Omental fat pad (tissue), 3 donors: ENCODE measurements at regions not wholly inside any gene's neighbourhood (a gene's known extent, or its start where the extent isn't known, plus 50 kb on each side); places are given as distances from the start of the nearest gene placed in this dataset.

ENCODE experiments used
- ATAC-seq: fragments of 150-250 bp; one replicate; pipeline ENCODE4 v1.9.1; 2016; ENCODE audit warnings: mild to moderate bottlenecking, moderate library complexity; ENCODE audit not compliant: low FRiP score
- DNase-seq: peaks from one replicate; pipeline ENCODE4 v3.0.0-alpha.2; 2019; ENCODE audit warnings: low spot score
- CTCF ChIP-seq, 3 donors: fragments of 450-650 bp; IDR thresholded peaks; one replicate each; pipeline ENCODE4 v1.5.1; 2016 to 2017; ENCODE audit warnings: antibody characterized with exemption in 3 of 3, mild to moderate bottlenecking in 3 of 3, moderate library complexity in 2 of 3

- ATAC-seq (no peak), DNase-seq (no peak)
- no peak for TF ChIP-seq CTCF (IDR thresholded peaks at IDR 0.05)
Measured at GRCh38 chr9:35540315-35540714, 50.4 kb downstream of the RUSC2 start.

DNA sequence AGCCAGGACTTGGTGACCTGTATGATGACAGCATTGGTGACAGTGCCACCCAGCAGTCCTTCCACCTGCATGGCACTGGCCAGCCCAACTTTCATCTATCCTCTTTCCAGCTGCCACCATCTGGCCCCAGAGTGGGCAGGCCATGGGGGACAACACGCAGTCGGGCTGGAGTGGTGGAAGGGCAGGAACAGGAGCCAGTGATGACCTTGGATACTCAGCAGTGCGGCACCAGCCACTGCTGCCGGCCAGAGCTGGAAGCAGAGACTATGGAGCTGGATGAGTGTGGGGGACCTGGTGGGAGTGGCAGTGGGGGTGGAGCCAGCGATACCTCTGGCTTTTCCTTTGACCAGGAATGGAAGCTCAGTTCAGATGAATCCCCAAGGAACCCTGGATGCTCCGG, 56.9 kb downstream of the RUSC2 start:
- ATAC-seq = no peak
- no peak for TF ChIP-seq CTCF (IDR thresholded peaks at IDR 0.05)
- DNase-seq = no peak

DNA sequence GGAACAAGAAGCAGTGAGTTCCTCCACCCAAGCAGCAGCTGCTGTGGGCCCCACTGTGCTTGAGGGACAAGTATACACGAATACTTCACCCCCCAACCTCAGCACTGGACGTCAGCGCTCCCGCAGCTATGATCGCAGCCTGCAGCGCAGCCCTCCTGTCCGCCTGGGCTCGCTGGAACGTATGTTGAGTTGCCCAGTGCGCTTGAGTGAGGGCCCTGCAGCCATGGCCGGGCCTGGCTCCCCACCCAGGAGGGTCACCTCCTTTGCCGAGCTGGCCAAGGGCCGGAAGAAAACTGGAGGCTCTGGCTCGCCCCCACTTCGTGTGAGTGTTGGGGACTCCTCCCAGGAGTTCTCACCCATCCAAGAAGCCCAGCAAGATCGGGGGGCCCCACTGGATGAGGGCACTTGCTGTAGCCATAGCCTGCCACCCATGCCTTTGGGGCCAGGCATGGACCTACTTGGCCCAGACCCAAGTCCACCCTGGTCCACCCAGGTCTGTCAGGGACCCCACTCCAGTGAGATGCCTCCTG, 57.1 kb upstream of the TESK1 start:
- no peak for TF ChIP-seq CTCF (IDR thresholded peaks at IDR 0.05)
- DNase-seq (no peak), ATAC-seq (no peak)

DNA sequence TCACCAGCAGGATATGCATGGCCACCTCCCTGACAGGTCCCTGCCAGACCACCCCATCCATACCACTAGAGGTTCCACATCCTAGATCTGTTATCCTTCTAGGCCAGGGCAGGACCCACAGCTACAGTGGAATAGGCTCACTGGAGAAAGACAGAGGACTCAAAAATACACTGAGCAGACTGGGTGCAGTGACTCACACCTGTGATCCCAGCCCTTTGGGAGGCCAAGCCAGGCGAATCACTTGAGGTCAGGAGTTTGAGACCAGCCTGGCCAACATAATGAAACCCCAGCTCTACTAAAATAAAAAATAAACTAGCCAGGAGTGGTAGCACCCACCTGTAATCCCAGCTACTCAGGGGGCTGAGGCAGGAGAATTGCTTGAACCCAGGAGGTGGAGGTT, 56.5 kb upstream of the TESK1 start:
- no peak for ATAC-seq
- no peak for TF ChIP-seq CTCF (IDR thresholded peaks at IDR 0.05)
- no peak for DNase-seq

DNA sequence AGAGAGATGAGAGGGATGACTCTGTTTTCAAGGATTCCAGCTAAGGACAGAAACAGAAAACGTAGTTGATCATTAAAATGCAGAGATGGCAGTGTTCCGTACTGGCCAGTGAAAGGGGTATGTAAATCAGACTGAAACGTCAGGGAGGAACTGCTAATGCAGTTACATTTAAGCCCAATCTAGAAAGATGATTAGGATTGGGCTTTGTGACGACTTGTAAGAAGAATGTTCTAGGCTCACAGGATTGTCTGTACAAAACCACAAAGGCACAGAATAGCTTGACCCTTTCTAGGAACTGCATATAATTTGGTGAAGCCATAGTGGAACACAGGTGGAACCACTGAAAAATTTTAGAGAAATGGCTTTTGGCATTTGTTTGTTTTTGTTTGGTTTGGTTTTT, 55.6 kb upstream of the TESK1 start:
- no peak for DNase-seq
- no peak for ATAC-seq
- TF ChIP-seq CTCF (IDR thresholded peaks at IDR 0.05) = no peak

DNA sequence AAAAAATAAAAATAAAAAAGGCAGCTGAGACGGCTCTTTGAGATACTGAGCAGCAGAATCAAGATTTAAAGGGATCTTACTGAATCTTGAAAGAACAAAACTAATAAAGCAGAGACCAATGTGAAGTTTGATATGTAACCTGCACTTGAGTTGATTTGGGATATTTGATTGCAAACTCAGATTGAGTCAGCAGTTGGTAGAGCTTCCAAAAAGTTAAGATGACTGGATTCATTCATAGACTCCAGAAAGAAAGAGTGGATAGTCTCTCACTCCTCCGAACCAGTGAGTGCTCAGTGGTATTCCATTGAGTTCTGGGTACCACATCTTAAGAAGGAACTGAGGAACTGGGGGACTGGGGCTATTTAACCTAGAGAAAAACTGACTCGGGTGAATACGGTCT, 52.7 kb upstream of the TESK1 start:
- no peak for TF ChIP-seq CTCF (IDR thresholded peaks at IDR 0.05)
- DNase-seq (no peak), ATAC-seq (no peak)

DNA sequence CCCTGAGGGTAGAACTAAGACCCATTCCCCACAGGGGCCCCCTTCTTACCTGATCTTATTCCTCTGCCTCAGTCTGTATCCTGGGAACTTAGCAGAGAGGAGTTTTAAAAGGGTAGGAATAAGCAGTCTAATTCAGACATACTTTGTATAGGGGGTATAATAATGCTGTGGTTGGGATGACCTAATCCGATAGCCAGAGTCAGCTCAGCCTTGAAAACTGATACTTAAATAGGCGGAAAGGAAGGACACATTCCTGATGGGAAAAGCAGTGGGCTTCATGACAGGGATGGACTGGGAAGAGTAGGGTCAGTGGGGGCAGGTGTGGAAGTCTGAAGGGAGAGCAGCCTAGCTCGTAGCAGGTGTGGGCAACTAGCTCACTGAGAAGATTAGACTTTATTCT, 52.2 kb upstream of the TESK1 start:
- TF ChIP-seq CTCF (IDR thresholded peaks at IDR 0.05) = no peak
- no peak for DNase-seq
- ATAC-seq = no peak
